ENCODE measurements at regions not wholly inside any gene's neighbourhood (a gene's known extent, or its start where the extent isn't known, plus 50 kb on each side); places are given as distances from the start of the nearest gene placed in this dataset.

- DNase-seq = no peak
Measured at GRCh38 chr1:99170516-99170915, 93.8 kb upstream of the PLPPR4 start.

GRCh38 chr1:99171184-99171813 lies 93.0 kb upstream of the PLPPR4 start:
- DNase-seq = no peak

- DNase-seq = no peak
Measured at GRCh38 chr1:99173282-99173681, 91.0 kb upstream of the PLPPR4 start.

GRCh38 chr1:99173900-99174299 lies 90.4 kb upstream of the PLPPR4 start:
- no peak for DNase-seq

GRCh38 chr1:99176753-99177152 lies 87.5 kb upstream of the PLPPR4 start:
- DNase-seq = no peak

GRCh38 chr1:99177465-99177864 lies 86.8 kb upstream of the PLPPR4 start:
- no peak for DNase-seq

GRCh38 chr1:99180343-99180808 lies 83.9 kb upstream of the PLPPR4 start:
- DNase-seq = peak; percentile 43

GRCh38 chr1:99180915-99181314 lies 83.4 kb upstream of the PLPPR4 start:
- peak; percentile 5 for DNase-seq

- DNase-seq = no peak
Measured at GRCh38 chr1:99181892-99182291, 82.4 kb upstream of the PLPPR4 start.

GRCh38 chr1:99185196-99185595 lies 79.1 kb upstream of the PLPPR4 start:
- no peak for DNase-seq

- no peak for DNase-seq
Measured at GRCh38 chr1:99193431-99193830, 70.9 kb upstream of the PLPPR4 start.

GRCh38 chr1:99198393-99198792 lies 65.9 kb upstream of the PLPPR4 start:
- DNase-seq = no peak

- DNase-seq = no peak
Measured at GRCh38 chr1:99207216-99207615, 57.1 kb upstream of the PLPPR4 start.
